ENCODE measurements at regions not wholly inside any gene's neighbourhood (a gene's known extent, or its start where the extent isn't known, plus 50 kb on each side); places are given as distances from the start of the nearest gene placed in this dataset.

DNA sequence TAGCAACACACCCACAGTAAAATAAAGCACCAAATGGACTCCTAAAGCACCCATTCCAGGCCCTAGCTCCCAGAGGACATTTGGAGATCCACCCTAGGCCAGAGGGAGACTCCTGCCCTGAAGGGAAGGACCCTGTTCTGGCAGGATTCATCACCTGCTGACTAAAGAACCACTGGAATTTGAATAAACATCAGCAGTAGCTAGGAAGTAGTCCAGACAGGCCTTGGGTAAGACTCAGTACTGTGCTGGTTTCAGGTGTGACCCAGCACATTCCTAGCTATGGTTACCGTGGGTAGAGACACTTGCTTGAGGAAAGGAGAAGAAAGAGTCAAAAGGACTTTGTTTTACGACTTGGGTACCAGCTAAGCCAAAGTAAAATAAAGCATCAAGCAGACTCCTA, 92.7 kb upstream of the LRRC7 start:
- Mint-ChIP-seq H3K36me3 (ENCODE audit: low read depth) (no peaks in the 10 kb centered on the region), H3K4me1 (ENCODE audit: low read depth) (no peaks in the 10 kb centered on the region), H3K4me3 (no peak overlapping the region), H3K9me3 (peaks cover 2% of the 10 kb centered on the region), H3K27ac (no peak overlapping the region), H3K27me3 (no peaks in the 10 kb centered on the region)
- ChIA-PET CTCF (no interaction called here), POLR2A (no interaction called here)
- DNase-seq (no peak), ATAC-seq (no peak)
- intact Hi-C loops (cut with micrococcal nuclease): no loop called here
- TF ChIP-seq CTCF (IDR thresholded peaks at IDR 0.05): no peak

DNA sequence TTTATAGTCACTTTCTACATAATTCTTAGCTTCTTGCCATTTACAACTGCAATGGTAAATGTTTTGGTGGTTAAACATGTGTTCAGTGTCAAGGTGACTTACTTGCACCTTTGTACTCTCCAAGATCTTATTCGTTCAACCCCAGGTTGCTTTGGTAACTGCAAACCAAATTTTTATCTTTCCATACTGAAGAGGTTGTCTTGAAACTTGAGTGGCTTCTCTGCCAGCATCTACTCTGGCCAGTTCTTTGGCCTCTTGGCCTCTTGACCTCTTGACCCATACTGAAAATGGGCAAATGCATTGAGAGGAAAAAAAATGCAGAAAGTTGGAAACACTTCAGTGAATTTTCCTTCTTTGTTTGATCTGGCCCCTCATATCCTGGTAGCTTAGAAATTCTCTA, 88.0 kb upstream of the LRRC7 start:
- no peak for TF ChIP-seq CTCF (IDR thresholded peaks at IDR 0.05)
- H3K27ac Mint-ChIP-seq: no peak overlapping the region
- intact Hi-C loops (cut with micrococcal nuclease): no loop called here
- DNase-seq: no peak
- no peak overlapping the region for H3K4me3 Mint-ChIP-seq
- H3K4me1 Mint-ChIP-seq (ENCODE audit: low read depth): peaks cover 2% of the 10 kb centered on the region
- peaks cover 2% of the 10 kb centered on the region for H3K9me3 Mint-ChIP-seq
- ChIA-PET POLR2A (no interaction called here), CTCF (no interaction called here)
- no peak for ATAC-seq
- no peaks in the 10 kb centered on the region for H3K36me3 Mint-ChIP-seq (ENCODE audit: low read depth)
- H3K27me3 Mint-ChIP-seq: no peaks in the 10 kb centered on the region

GRCh38 chr1:69483246-69483645, 84.5 kb upstream of the LRRC7 start:
- H3K27ac Mint-ChIP-seq: no peak overlapping the region
- no peaks in the 10 kb centered on the region for H3K36me3 Mint-ChIP-seq (ENCODE audit: low read depth)
- H3K9me3 Mint-ChIP-seq: peaks cover 1% of the 10 kb centered on the region
- H3K27me3 Mint-ChIP-seq: no peaks in the 10 kb centered on the region
- no peak for TF ChIP-seq CTCF (IDR thresholded peaks at IDR 0.05)
- ChIA-PET CTCF (no interaction called here), POLR2A (no interaction called here)
- DNase-seq: no peak
- no peak overlapping the region for H3K4me3 Mint-ChIP-seq
- intact Hi-C loops (cut with micrococcal nuclease): no loop called here
- no peak for ATAC-seq
- H3K4me1 Mint-ChIP-seq (ENCODE audit: low read depth): peaks cover 2% of the 10 kb centered on the region

- Mint-ChIP-seq H3K4me1 (ENCODE audit: low read depth) (peaks cover 2% of the 10 kb centered on the region), H3K9me3 (peaks cover 5% of the 10 kb centered on the region), H3K4me3 (no peak overlapping the region), H3K36me3 (ENCODE audit: low read depth) (no peaks in the 10 kb centered on the region), H3K27ac (no peak overlapping the region), H3K27me3 (no peaks in the 10 kb centered on the region)
- no peak for DNase-seq
- POLR2A ChIA-PET: no interaction called here
- CTCF ChIA-PET: no interaction called here
- ATAC-seq: no peak
- TF ChIP-seq CTCF (IDR thresholded peaks at IDR 0.05): no peak
- intact Hi-C loops (cut with micrococcal nuclease): no loop called here
Measured at GRCh38 chr1:69485616-69486015, 82.1 kb upstream of the LRRC7 start.

DNA sequence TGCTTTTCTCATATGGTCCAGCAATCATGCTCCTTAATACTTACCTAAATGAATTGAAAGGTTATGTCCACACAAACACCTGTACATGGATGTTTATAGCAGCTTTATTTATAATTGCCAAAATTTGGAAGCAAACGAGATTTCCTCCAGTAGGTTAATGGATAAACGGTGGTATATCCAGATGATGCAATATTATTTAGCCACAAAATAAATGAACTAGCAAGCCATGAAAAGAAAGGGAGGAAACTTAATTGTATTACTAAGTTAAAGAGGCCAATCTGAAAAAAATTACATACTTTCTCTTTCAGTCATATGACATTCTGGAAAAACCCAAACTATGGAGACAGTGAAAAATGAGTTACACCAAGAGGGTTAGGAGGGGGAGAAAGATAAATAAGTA, 76.3 kb upstream of the LRRC7 start:
- Mint-ChIP-seq H3K36me3 (ENCODE audit: low read depth) (no peaks in the 10 kb centered on the region), H3K4me3 (no peak overlapping the region), H3K27ac (no peak overlapping the region), H3K27me3 (no peaks in the 10 kb centered on the region), H3K4me1 (ENCODE audit: low read depth) (no peaks in the 10 kb centered on the region), H3K9me3 (peaks cover 6% of the 10 kb centered on the region)
- DNase-seq: no peak
- ATAC-seq: no peak
- ChIA-PET POLR2A (no interaction called here), CTCF (no interaction called here)
- intact Hi-C loops (cut with micrococcal nuclease): no loop called here
- no peak for TF ChIP-seq CTCF (IDR thresholded peaks at IDR 0.05)
